IgD-negative memory B cell (primary cell): ENCODE measurements at regions not wholly inside any gene's neighbourhood (a gene's known extent, or its start where the extent isn't known, plus 50 kb on each side); places are given as distances from the start of the nearest gene placed in this dataset.
A peak's percentile ranks its signal among the peaks of the same experiment; 100 is the strongest.

Experiments used
- H3K27ac Mint-ChIP-seq, 3 donors: one replicate each; pipeline ENCODE4 v1.8.0; 2020 to 2022; ENCODE audit warnings: mild to moderate bottlenecking in 3 of 3, mixed read lengths in 3 of 3, moderate library complexity in 1 of 3
- H3K27me3 Mint-ChIP-seq: one replicate; pipeline ENCODE4 v1.8.0; 2021; ENCODE audit warnings: mixed read lengths
- H3K36me3 Mint-ChIP-seq: one replicate; pipeline ENCODE4 v1.8.0; 2020; ENCODE audit warnings: mild to moderate bottlenecking, mixed read lengths
- H3K4me1 Mint-ChIP-seq, 3 donors: one replicate each; pipeline ENCODE4 v1.8.0; 2020 to 2022; ENCODE audit warnings: mixed read lengths in 3 of 3, mild to moderate bottlenecking in 1 of 3
- H3K4me3 Mint-ChIP-seq, 4 donors: one replicate each; pipeline ENCODE4 v1.8.0; 2020 to 2022; ENCODE audit warnings: mild to moderate bottlenecking in 4 of 4, mixed read lengths in 4 of 4, moderate library complexity in 3 of 4
- H3K9me3 Mint-ChIP-seq, 3 donors: one replicate each; pipeline ENCODE4 v1.8.0; 2020 to 2021; ENCODE audit warnings: mixed read lengths in 3 of 3, mild to moderate bottlenecking in 1 of 3

DNA sequence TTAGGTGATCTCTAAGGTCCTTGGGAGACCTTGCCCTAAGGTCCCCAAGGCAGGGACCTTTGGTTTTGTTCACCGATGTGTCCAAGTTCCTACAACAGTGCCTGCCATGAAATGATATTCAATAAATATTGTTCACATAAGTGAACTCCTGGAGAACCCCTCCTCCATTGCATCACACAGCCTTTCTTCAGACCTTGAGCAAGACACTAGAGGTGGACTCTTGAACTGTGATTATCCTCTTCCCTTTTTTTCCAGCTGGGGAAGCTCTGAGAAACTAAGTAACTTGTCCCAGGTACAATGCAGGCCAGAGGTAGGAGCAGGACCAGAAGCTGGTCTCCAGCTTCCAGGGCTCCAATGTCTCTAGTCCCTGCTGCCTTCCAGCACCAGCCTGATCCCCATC, 76.6 kb upstream of the LMO1 start:
- Mint-ChIP-seq H3K27ac (no peak overlapping the region), H3K4me3 (no peak overlapping the region), H3K9me3 (no peaks in the 10 kb centered on the region), H3K27me3 (peaks cover 4% of the 10 kb centered on the region), H3K4me1 (peaks cover 14 to 26% (median 25%) of the 10 kb centered on the region in 3 donors), H3K36me3 (no peaks in the 10 kb centered on the region)

DNA sequence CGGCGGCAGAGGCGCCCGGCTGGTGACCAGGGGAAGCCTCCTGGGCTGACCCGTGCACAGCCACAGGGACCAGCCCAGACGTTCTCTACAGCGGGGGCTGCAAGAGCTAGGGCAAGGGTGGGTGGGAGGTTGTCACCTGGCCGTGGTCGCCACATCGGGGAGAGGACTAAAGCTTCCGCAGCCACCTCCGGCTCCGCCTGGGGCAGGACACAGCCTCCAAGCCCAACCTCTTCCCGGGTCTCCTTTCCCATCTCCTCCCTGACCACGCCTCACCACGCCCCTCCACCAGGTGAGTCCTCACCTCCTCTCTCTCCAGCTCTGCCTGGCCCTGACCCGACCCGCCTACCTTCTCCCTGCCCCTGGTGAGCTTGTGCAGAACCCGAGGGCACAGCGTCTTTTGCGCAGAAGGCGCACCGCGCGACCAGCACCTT, 75.9 kb upstream of the LMO1 start:
- Mint-ChIP-seq H3K4me1 (peaks cover 14 to 26% (median 25%) of the 10 kb centered on the region in 3 donors), H3K9me3 (no peaks in the 10 kb centered on the region), H3K36me3 (no peaks in the 10 kb centered on the region), H3K4me3 (no peak overlapping the region), H3K27ac (no peak overlapping the region), H3K27me3 (peaks cover 4% of the 10 kb centered on the region)

DNA sequence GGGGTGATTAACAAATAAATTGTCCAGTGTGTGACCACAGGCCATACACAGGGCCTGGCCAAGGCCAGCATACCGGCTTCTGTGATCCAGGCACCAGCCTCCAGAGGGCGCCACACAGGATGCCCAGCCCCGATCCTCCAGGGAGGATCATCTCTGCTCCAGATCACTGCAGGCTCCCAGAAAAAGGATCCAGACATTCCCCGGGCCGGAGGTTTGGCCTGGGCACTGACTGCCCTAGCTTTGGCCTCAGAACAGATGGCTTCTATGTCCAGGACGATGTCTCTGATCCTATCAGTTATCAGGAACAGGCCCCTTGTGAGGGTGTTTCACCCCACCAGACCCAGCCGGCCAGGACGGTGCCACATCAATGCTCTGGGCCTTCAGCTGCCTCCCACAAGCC, 74.5 kb upstream of the LMO1 start:
- H3K4me1 Mint-ChIP-seq = peaks cover 14 to 18% (median 18%) of the 10 kb centered on the region in 3 donors
- H3K27ac Mint-ChIP-seq = peak overlapping the region in 1 of 3 donors; percentile 41
- H3K4me3 Mint-ChIP-seq = no peak overlapping the region
- H3K27me3 Mint-ChIP-seq = peaks cover 4% of the 10 kb centered on the region
- H3K9me3 Mint-ChIP-seq = no peaks in the 10 kb centered on the region
- no peaks in the 10 kb centered on the region for H3K36me3 Mint-ChIP-seq

DNA sequence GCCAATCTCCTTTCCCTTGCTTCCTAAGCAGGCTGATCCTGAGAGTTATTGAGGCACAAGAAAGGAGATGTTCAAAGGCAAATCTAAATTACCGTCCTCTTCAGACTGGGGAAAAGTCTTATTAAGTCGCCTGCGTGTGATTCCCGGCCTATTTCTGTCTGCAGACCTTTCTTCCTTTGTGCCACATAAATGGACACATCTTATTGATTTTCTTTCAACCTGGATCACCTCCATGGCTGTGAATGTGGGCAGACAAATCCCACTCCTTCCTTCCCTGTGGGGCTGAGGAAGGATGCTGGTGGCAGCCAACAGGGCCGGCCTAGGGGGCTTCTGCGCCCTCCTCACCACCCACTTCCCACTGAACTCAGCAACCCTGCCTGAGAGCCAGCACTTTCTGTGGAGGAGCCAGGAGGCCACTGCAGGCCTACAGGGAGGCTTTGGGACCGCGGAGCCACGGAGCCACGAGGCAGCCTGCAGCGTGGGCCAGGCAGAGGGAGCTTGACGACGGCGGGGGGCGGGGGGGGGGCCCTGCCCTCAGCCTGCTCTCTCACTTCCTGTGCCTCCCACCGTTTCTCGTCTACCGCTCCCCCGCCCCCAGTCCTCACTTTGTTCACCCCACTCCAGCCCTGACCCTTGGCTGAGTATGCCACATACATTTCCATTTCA, 73.6 kb upstream of the LMO1 start:
- Mint-ChIP-seq H3K4me1 (peaks cover 5 to 16% (median 14%) of the 10 kb centered on the region in 3 donors), H3K4me3 (peak overlapping the region in 1 of 4 donors; percentile 32), H3K27ac (no peak overlapping the region), H3K36me3 (no peaks in the 10 kb centered on the region), H3K27me3 (peaks cover under 1% of the 10 kb centered on the region), H3K9me3 (no peaks in the 10 kb centered on the region)

DNA sequence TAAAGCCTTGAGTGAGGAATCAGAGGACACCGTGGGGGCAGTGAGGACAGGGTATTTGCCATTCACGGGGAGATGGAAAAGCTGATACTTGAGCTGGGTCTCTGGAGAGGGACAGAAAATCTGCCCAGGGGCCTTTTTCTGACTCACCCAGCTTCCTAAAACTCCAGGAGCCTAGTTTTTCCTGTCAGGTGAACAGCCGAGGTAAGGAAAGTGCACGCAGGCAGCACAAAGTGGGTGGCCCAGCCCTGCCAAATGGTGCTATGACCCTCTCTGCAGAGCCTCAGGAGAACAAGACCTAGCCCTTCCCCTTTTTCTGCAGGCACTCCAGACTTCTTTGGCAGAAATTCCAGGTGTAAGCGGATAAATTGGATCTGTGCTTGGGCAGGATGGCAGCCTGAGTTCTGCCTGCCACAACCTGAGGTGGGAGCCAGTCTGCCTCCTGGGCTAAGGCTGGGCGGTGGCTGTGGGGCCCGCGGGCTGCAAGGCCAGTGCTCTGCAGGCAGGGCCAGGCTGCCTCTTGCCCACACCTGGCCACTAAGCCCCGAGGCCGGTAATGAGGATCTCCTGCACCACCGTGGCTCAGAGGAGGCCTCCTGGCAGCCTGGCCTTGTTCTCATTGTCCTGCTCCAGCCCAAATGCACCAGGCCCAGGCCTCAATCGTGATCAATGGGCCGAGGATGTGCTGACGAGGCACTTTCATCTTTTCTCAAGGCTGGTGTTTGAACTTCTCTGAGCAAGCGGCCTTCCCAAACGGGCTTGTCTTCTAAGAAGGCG, 72.9 kb upstream of the LMO1 start:
- Mint-ChIP-seq H3K27ac (no peak overlapping the region), H3K4me1 (peaks cover 4 to 14% (median 7%) of the 10 kb centered on the region in 3 donors), H3K36me3 (no peaks in the 10 kb centered on the region)

DNA sequence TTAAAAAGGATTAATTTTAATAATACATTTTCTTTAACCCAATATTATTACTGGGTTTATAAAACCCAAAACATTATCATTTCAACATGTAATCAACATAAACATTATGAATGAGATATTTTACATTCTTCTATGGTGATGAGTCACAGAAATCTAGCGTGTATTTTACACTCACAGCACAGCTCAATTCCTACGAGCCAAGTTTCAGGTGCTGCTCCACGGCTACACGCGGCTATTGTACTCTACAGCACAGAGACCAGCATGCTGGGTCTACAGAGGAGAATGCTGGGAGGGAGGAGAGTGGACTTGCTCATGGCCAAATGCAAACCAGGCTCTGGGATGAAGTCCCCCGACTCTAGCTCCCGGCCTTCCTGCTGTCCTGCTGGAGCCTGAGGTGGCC, 72.0 kb upstream of the LMO1 start:
- no peaks in the 10 kb centered on the region for H3K9me3 Mint-ChIP-seq
- H3K4me3 Mint-ChIP-seq = no peak overlapping the region
- no peak overlapping the region for H3K27ac Mint-ChIP-seq
- peaks cover 3% of the 10 kb centered on the region for H3K27me3 Mint-ChIP-seq
- peaks cover 2% of the 10 kb centered on the region for H3K36me3 Mint-ChIP-seq
- peaks cover 4 to 18% (median 6%) of the 10 kb centered on the region in 3 donors for H3K4me1 Mint-ChIP-seq

More for the DNA sequence above, 72.9 kb upstream of the LMO1 start:
- no peak overlapping the region for H3K4me3 Mint-ChIP-seq
- no peaks in the 10 kb centered on the region for H3K27me3 Mint-ChIP-seq
- H3K9me3 Mint-ChIP-seq = no peaks in the 10 kb centered on the region

DNA sequence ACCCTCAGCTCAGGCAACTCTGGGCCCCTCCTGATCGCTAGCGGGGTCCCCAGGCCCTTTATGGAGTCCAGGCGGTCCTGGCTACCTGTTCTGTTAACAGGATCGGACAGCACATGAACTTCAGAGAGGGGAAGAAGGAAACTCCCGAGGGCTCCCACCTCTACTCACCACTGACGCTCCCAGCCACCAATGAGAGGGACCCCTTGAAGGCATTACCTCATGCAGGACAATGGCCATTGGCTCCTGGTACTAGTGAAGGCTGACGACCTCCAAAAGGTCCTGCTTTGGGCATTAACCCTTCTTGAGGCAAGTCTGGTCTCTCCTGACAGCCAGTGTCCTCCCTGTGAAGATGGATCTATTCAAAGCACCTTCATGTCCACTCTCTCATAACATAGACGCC, 71.5 kb upstream of the LMO1 start:
- Mint-ChIP-seq H3K27me3 (peaks cover 3% of the 10 kb centered on the region), H3K27ac (peak overlapping the region in 1 of 3 donors; percentile 35), H3K9me3 (no peaks in the 10 kb centered on the region), H3K36me3 (peaks cover 2% of the 10 kb centered on the region), H3K4me1 (peaks cover 3 to 18% (median 6%) of the 10 kb centered on the region in 3 donors), H3K4me3 (no peak overlapping the region)

DNA sequence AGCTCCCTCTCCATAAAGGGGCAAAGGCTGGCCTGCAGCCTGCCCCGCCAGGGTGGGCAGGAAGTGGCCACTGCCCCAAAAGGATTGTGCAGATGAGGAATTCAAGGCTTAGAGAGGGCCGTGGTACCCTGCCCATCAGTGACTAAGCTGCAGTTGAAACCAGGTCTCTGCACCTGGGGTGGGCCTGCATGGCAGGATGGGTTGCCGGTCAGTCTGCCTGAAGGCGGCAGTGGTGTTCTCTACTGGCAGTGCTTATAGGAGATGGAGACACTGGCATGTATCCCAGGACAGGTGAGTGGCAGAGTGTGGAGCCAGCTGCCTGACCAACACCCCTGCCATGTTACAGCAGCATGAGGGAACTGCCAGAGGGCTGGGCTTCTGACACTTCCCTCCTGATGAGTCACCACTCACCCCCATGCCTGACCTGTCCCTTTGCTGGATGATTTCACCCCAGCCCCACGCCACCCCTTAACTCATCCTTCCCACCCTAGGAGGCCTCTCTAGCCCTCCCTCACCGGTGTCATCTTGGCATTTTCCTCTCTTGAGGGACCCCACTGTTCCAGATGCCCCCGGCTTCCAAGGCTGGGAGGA, 70.2 kb upstream of the LMO1 start:
- H3K27me3 Mint-ChIP-seq = peaks cover 5% of the 10 kb centered on the region
- H3K4me1 Mint-ChIP-seq = peaks cover 0 to 18% (median 5%) of the 10 kb centered on the region in 3 donors
- no peak overlapping the region for H3K27ac Mint-ChIP-seq
- no peak overlapping the region for H3K4me3 Mint-ChIP-seq
- H3K36me3 Mint-ChIP-seq = peaks cover 2% of the 10 kb centered on the region
- no peaks in the 10 kb centered on the region for H3K9me3 Mint-ChIP-seq

DNA sequence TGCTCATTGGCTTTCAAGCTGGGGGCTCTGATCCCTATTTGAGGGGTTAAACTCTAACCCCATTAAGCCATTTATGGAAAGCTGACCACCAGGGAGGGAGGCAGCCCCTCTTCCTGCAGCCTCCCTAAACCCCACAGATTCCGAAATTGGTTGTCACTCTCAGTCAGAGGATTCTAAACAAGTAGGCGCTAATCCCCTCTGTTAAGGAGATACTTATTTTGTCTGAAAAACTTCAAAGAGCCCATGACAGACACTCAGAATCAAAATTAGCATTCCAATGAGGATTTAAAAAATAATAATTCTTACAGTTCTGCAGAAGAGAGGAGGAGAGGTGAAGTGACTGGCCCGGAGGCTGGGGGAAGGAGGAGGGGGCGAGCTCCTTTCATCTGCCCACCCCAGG, 69.7 kb upstream of the LMO1 start:
- Mint-ChIP-seq H3K27ac (peak overlapping the region in 1 of 3 donors; percentile 47), H3K9me3 (no peaks in the 10 kb centered on the region), H3K36me3 (peaks cover 2% of the 10 kb centered on the region), H3K27me3 (peaks cover 6% of the 10 kb centered on the region), H3K4me3 (no peak overlapping the region), H3K4me1 (peaks cover 0 to 21% (median 6%) of the 10 kb centered on the region in 3 donors)

DNA sequence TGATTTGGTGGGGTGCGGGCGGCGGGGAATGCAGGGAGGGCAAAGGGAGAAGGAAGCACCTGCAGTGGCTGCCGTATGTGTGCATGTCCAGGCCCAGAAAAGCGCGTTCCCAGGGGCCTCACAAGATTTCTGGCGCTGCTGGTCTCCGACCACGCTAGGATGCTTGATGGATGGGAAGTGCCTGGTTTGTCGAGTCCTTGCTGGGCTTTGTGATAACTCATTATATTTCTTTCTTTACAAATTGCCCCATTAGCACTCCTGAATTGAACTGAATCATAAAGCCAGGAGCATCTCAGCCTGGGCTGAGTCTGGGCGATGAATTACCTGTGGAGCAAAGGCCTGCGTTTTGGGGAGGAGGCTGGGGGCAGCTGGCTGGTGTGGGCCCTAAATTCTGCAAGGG, 69.2 kb upstream of the LMO1 start:
- Mint-ChIP-seq H3K4me3 (peak overlapping the region in 1 of 4 donors; percentile 23), H3K36me3 (peaks cover 2% of the 10 kb centered on the region), H3K9me3 (no peaks in the 10 kb centered on the region), H3K27me3 (peaks cover 6% of the 10 kb centered on the region), H3K4me1 (peaks cover 2 to 23% (median 6%) of the 10 kb centered on the region in 3 donors), H3K27ac (peak overlapping the region in 1 of 3 donors; percentile 47)

DNA sequence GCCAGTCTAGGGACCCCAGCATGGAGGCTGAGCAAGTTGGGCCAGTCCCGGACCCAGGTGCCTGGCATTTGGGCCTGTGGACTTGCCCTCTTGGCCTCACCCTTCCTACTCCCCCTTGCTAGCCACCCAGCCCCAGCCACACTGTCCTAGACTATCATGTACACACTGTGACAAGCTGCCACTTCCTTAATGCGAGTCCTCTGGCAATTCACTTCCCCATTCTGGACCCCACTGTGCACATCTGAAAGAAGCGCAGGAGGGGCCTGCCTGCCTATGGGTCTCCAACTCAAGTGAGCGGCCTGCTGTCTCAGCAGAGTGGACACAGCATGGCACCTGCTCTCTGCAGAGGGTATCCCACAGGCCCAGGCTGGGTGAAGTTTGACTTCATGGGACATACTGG, 68.5 kb upstream of the LMO1 start:
- peaks cover 4 to 24% (median 6%) of the 10 kb centered on the region in 3 donors for H3K4me1 Mint-ChIP-seq
- no peaks in the 10 kb centered on the region for H3K9me3 Mint-ChIP-seq
- H3K4me3 Mint-ChIP-seq = no peak overlapping the region

DNA sequence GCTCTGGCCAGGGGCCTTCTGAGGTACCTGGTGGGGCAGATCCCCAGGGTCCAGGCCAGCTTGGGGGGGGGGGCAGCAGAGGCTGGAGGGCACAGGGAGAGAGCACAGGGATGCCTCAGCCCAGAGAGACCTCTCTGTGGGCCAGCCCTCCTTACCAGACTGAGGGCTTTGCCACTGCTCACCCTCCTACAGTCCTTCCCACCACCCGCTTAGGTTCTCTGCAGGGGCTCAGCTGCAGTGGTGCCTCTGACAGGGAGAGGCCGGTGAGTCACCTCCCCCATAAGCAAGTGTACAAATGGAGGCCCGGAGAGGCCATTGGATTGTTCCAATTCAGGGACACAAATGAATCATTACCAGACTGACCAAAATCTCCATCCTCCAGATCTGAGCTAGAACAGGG, 68.1 kb upstream of the LMO1 start:
- Mint-ChIP-seq H3K9me3 (no peaks in the 10 kb centered on the region), H3K4me3 (no peak overlapping the region), H3K4me1 (peaks cover 4 to 24% (median 6%) of the 10 kb centered on the region in 3 donors), H3K27ac (no peak overlapping the region), H3K36me3 (peaks cover 2% of the 10 kb centered on the region), H3K27me3 (peaks cover 6% of the 10 kb centered on the region)

More for the DNA sequence above, 68.5 kb upstream of the LMO1 start:
- Mint-ChIP-seq H3K27ac (no peak overlapping the region), H3K36me3 (peaks cover 2% of the 10 kb centered on the region), H3K27me3 (peaks cover 6% of the 10 kb centered on the region)

DNA sequence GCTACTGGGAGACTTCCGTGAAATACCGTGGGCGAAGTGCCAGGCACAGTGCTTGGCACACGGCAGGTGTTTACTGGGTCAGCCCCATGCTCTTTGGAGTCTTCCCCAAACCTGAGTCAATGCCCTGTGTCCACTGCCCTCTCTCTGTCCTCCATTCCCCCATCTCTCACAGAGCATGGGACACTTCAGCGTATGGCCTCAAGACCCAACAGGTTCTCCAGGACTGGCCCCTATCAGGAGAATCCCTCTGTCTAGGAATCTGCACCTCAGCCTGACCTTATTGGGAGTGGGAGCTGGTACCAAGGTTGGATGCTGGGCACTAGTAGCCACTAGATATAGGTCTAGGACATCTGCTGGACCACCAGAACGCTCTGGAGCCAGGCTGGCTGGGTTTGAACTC, 67.2 kb upstream of the LMO1 start:
- peaks cover 4 to 24% (median 6%) of the 10 kb centered on the region in 3 donors for H3K4me1 Mint-ChIP-seq
- H3K9me3 Mint-ChIP-seq = no peaks in the 10 kb centered on the region
- peaks cover 8% of the 10 kb centered on the region for H3K27me3 Mint-ChIP-seq
- no peak overlapping the region for H3K27ac Mint-ChIP-seq
- peaks cover 2% of the 10 kb centered on the region for H3K36me3 Mint-ChIP-seq
- H3K4me3 Mint-ChIP-seq = no peak overlapping the region

DNA sequence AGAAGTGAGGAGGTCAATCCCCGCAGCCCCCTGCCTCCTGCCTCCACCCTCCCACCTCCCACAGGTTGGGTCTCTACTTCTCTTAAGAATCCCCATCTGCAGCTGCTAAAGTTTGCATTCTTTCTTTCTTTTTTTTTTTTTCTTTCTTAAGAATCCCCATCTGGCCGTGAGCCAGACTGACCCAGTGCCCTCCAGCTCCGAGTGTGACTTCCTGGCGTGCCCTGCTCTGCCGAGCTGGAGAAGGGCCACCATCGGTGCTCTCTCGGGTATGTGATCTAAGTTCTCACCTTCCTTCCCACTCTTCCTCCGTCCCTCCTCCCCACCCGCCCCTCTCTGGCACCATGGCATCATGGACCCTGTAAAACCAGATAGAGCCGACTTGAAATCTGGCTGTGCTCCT, 66.7 kb upstream of the LMO1 start:
- H3K9me3 Mint-ChIP-seq = no peaks in the 10 kb centered on the region
- H3K27me3 Mint-ChIP-seq = peaks cover 8% of the 10 kb centered on the region
- H3K4me1 Mint-ChIP-seq = peaks cover 4 to 24% (median 6%) of the 10 kb centered on the region in 3 donors
- H3K36me3 Mint-ChIP-seq = peaks cover 2% of the 10 kb centered on the region
- no peak overlapping the region for H3K4me3 Mint-ChIP-seq
- no peak overlapping the region for H3K27ac Mint-ChIP-seq

DNA sequence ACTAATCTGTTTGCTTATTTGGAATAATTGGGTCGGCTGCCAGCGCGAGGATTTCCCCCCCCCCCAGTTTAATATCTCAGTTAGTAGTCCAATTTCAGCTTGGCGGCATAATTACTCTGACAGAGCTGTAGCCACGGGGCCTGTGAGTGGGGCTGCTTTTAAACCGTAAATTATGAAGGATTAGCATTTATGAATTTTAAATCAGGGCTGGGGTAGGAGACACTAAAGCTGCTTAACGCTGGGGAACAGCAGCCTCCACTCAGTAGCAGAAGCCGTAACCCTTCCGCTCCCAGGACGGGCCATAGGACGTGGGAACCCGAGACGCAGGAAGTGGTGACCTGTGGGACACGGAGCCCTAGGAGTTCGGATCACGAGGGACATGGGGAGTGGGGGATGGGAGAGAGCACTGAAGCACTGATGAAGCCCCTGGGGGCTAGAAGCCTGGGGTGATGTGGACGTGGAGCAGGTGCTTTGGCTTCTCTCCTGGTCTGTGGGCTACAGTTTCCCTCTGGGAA, 66.2 kb upstream of the LMO1 start:
- H3K27me3 Mint-ChIP-seq = peaks cover 8% of the 10 kb centered on the region

More for the DNA sequence above, 66.2 kb upstream of the LMO1 start:
- no peak overlapping the region for H3K4me3 Mint-ChIP-seq
- no peak overlapping the region for H3K27ac Mint-ChIP-seq
- peaks cover 4 to 24% (median 6%) of the 10 kb centered on the region in 3 donors for H3K4me1 Mint-ChIP-seq
- no peaks in the 10 kb centered on the region for H3K9me3 Mint-ChIP-seq
- H3K36me3 Mint-ChIP-seq = peaks cover 2% of the 10 kb centered on the region
